DMS79 treated with DMSO at 0.1 percent for 48 hours (cell line): ENCODE measurements at regions not wholly inside any gene's neighbourhood (a gene's known extent, or its start where the extent isn't known, plus 50 kb on each side); places are given as distances from the start of the nearest gene placed in this dataset.
A peak's percentile ranks its signal among the peaks of the same experiment; 100 is the strongest.

Source experiments
- DNase-seq: peaks from one replicate; lab custom pipeline; 2025; lab: John Stamatoyannopoulos, UW

- DNase-seq, result no peak
Observed at GRCh38 chr10:129107525-129107924, 359.5 kb upstream of the MGMT start.

- DNase-seq, result no peak
Observed at GRCh38 chr10:129108378-129108777, 358.7 kb upstream of the MGMT start.

GRCh38 chr10:129108994-129109393 lies 358.0 kb upstream of the MGMT start:
- DNase-seq, result no peak

- DNase-seq, result no peak
Observed at GRCh38 chr10:129110780-129111179, 356.3 kb upstream of the MGMT start.

GRCh38 chr10:129111922-129112321 lies 355.1 kb upstream of the MGMT start:
- DNase-seq, result no peak

- no peak for DNase-seq
Observed at GRCh38 chr10:129114588-129114987, 352.5 kb upstream of the MGMT start.

GRCh38 chr10:129116371-129116770 lies 350.7 kb upstream of the MGMT start:
- no peak for DNase-seq

- DNase-seq, result no peak
Observed at GRCh38 chr10:129120441-129120840, 346.6 kb upstream of the MGMT start.

- no peak for DNase-seq
Observed at GRCh38 chr10:129122846-129123245, 344.2 kb upstream of the MGMT start.

- DNase-seq, result no peak
Observed at GRCh38 chr10:129123428-129123827, 343.6 kb upstream of the MGMT start.

- no peak for DNase-seq
Observed at GRCh38 chr10:129126982-129127381, 340.1 kb upstream of the MGMT start.

- DNase-seq, result no peak
Observed at GRCh38 chr10:129131457-129132132, 335.4 kb upstream of the MGMT start.

GRCh38 chr10:129133856-129134255 lies 333.2 kb upstream of the MGMT start:
- DNase-seq, result no peak

- DNase-seq, result no peak
Observed at GRCh38 chr10:129134371-129134770, 332.7 kb upstream of the MGMT start.

- no peak for DNase-seq
Observed at GRCh38 chr10:129135624-129136023, 331.4 kb upstream of the MGMT start.

- no peak for DNase-seq
Observed at GRCh38 chr10:129136074-129136473, 331.0 kb upstream of the MGMT start.

GRCh38 chr10:129136951-129137350 lies 330.1 kb upstream of the MGMT start:
- peak; percentile 14 for DNase-seq

- no peak for DNase-seq
Observed at GRCh38 chr10:129140921-129141885, 325.8 kb upstream of the MGMT start.

GRCh38 chr10:129151281-129151680 lies 315.8 kb upstream of the MGMT start:
- DNase-seq, result no peak

GRCh38 chr10:129156406-129156805 lies 310.6 kb upstream of the MGMT start:
- DNase-seq, result no peak

GRCh38 chr10:129157185-129157584 lies 309.9 kb upstream of the MGMT start:
- no peak for DNase-seq

GRCh38 chr10:129161150-129161549 lies 305.9 kb upstream of the MGMT start:
- DNase-seq, result no peak

GRCh38 chr10:129163531-129163930 lies 303.5 kb upstream of the MGMT start:
- no peak for DNase-seq
